Memory B cell (primary cell): ENCODE measurements at regions not wholly inside any gene's neighbourhood (a gene's known extent, or its start where the extent isn't known, plus 50 kb on each side); places are given as distances from the start of the nearest gene placed in this dataset.

Experiments
- ATAC-seq: fragments of 150-1000 bp; cut with Tn5 transposase; 2 replicates; pipeline ENCODE4 v1.10.0; 2021; ENCODE audit warnings: low read depth, mild to moderate bottlenecking, moderate library complexity
- DNase-seq, 2 donors: peaks; one replicate each; pipeline ENCODE4 v3.0.0; 2022; ENCODE audit warnings: low spot score in 2 of 2
- H3K27ac Mint-ChIP-seq: one replicate; pipeline ENCODE4 v1.8.0; 2022; ENCODE audit warnings: mild to moderate bottlenecking, moderate library complexity, mixed read lengths
- H3K27me3 Mint-ChIP-seq: one replicate; pipeline ENCODE4 v1.8.0; 2022; ENCODE audit warnings: mixed read lengths
- H3K36me3 Mint-ChIP-seq: one replicate; pipeline ENCODE4 v1.8.0; 2022; ENCODE audit warnings: mild to moderate bottlenecking, mixed read lengths
- H3K4me1 Mint-ChIP-seq: one replicate; pipeline ENCODE4 v1.8.0; 2022; ENCODE audit warnings: mixed read lengths
- H3K4me3 Mint-ChIP-seq: one replicate; pipeline ENCODE4 v1.8.0; 2022; ENCODE audit warnings: mild to moderate bottlenecking, moderate library complexity, mixed read lengths
- H3K9me3 Mint-ChIP-seq: one replicate; pipeline ENCODE4 v1.8.0; 2022; ENCODE audit warnings: mixed read lengths

DNA sequence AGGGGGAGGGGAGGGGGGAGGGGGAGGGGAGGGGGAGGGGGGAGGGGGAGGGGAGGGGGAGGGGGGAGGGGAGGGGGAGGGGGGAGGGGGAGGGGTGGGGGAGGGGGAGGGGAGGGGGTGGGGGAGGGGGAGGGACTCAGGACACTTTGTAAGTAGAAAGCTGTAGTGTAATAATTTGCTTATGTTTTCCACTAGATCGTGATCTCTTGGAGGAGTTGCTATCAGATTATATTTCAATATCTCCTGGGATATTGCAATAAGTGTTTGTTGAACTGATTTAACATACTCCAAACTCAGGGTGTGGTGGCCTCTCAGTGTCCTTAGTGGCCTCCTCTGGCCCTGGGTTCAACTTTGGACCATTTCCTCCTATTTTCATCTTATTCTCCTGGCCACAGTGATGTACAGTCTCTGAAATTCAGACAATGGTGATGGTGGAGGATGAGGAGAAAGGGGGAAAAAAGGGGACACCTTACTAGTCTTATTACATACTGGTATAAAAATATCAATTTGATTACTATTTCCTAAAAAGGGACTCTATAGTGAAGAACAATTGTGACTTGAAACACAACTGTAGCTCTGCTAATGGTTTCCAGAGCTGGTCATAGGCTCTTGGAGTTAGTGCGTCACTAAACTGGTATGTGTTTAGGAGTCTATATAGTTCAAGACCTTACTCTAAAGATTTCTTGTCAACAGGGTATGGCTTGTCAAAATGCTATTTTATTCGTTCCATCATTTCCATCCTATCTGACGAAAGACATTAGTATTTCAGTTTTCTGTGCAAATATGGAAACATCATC, 89.6 kb downstream of the DDX1 start:
- H3K27me3 Mint-ChIP-seq: peaks cover 1% of the 10 kb centered on the region
- H3K4me1 Mint-ChIP-seq: no peaks in the 10 kb centered on the region
- no peak for ATAC-seq
- peaks cover 3% of the 10 kb centered on the region for H3K9me3 Mint-ChIP-seq
- H3K27ac Mint-ChIP-seq: no peak overlapping the region
- no peak for DNase-seq
- no peaks in the 10 kb centered on the region for H3K36me3 Mint-ChIP-seq
- no peak overlapping the region for H3K4me3 Mint-ChIP-seq

DNA sequence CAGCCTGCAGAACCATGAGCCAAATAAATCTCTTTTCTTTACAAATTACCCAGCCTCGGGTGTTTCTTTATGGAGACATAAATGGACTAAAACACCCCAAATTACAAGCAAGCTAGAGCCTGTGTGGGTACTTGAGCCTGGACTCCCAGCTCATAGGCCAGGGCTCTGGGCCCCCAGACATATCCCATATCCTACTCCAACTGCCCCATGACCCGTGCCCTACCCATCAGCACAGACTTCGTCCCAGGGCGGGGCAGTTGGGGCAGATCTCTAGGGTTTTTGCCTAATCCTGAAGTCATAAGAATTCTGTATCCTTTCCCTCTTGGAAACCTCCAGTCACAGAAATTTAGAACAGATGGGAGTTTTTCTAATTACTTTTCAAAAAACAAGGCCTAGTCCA, 90.7 kb downstream of the DDX1 start:
- Mint-ChIP-seq H3K27me3 (peaks cover 2% of the 10 kb centered on the region), H3K4me1 (no peaks in the 10 kb centered on the region), H3K36me3 (no peaks in the 10 kb centered on the region), H3K27ac (no peak overlapping the region), H3K9me3 (peaks cover 3% of the 10 kb centered on the region), H3K4me3 (no peak overlapping the region)
- DNase-seq (no peak), ATAC-seq (no peak)

DNA sequence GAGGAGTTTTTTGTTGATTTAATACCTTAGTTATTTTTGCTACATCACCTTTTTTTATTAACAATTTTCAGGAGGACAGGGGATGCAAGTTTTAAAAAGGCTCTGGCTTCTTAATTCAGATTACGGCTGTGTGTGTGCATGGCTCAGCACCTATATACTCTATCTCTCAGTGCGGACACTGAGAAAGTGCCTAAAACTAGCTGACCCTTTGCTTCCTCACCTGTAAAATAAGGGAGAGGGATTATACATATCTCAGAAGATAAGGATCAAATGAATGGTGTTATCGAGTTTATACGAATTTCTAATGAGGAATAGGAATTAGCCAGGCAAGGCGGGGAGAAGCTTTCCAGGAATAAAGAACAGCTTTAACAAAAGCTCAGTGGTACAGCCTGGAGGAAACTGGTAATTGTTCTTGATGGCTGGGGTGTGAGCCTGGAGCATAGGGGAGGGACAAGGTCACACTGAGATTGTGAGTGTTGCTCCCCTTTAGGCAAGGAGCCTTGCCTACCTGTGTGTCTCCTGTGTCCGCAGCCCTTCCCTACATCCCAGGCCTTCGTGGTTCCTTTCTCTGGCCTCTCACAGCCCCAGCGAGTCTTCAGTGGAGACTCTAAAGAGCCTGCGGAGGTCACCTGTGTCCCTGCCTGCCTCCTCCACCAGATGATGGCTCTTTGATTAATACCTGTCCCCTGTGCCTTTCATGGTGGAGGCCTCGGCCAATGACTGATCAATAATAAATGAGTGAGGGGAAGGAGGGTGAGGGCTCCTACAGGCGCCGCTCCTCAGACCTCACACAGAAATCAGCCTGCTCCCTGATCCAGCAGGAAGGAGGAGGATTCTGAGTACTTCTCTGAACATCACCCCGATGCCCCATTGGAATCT, 92.7 kb downstream of the DDX1 start:
- no peak overlapping the region for H3K4me3 Mint-ChIP-seq

DNA sequence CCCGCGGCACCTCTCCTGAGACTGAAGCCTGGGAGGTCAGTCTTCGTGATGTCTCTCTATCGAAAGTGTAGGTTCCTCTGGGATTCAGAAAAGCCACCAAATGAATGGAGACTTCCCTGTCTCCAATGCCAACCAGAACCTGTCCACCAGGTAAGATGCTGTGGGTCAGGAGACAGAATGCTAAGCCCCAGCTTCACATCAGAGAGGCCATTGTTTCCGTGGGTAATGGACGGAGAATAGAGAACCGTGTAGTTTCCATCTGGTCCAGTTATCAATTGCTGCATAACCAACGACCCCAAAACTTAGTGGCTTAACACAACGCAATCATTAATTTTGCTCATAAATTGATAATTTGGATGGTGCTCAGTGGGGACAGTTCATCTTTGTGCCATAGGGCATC, 93.5 kb downstream of the DDX1 start:
- DNase-seq (no peak), ATAC-seq (no peak)
- peaks cover 5% of the 10 kb centered on the region for H3K27me3 Mint-ChIP-seq
- no peak overlapping the region for H3K27ac Mint-ChIP-seq
- no peaks in the 10 kb centered on the region for H3K36me3 Mint-ChIP-seq
- H3K9me3 Mint-ChIP-seq: no peaks in the 10 kb centered on the region
- H3K4me3 Mint-ChIP-seq: no peak overlapping the region
- no peaks in the 10 kb centered on the region for H3K4me1 Mint-ChIP-seq

More for the DNA sequence above, 92.7 kb downstream of the DDX1 start:
- H3K27me3 Mint-ChIP-seq: peaks cover 3% of the 10 kb centered on the region
- peaks cover 3% of the 10 kb centered on the region for H3K9me3 Mint-ChIP-seq
- no peaks in the 10 kb centered on the region for H3K36me3 Mint-ChIP-seq
- no peak for DNase-seq
- H3K4me1 Mint-ChIP-seq: no peaks in the 10 kb centered on the region
- H3K27ac Mint-ChIP-seq: no peak overlapping the region
- ATAC-seq: no peak

DNA sequence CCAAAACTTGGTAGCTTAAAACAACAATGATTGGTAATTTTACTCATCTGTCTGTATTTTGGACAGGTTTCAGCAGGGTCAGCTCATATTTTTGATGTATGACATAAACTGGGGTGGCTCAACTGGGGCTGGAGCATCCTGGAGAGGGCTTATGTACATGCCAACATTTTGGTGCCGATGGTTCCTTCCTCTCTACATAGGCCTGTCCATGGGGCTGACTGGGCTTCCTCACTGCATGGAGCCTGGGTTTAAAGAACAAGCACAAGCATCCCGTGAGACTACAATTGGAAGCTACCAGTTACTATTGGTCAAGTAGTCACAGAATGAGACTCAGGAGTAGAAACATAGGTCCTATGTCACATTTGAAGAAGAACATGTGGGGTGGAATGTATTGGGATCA, 95.0 kb downstream of the DDX1 start:
- Mint-ChIP-seq H3K4me1 (no peaks in the 10 kb centered on the region), H3K4me3 (no peak overlapping the region), H3K36me3 (no peaks in the 10 kb centered on the region)

DNA sequence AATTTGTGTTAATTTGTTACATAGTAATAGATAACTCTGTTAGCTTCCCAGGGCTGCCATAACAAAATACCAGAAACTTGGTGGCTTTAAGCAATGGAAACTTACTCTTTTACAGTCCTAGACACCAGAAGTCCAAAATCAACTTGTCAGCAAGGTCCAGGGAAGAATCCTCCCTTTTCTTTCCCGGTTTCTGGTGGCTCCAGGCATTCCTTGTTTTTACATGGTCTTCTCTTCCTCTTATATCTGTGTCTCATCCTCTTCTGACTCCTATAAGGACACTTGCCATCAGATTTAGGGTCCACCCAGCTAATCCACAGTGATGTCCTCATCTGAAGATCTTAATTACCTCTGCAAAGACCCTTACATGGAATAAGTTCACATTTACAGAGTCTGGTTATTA, 95.6 kb downstream of the DDX1 start:
- H3K4me3 Mint-ChIP-seq: no peak overlapping the region
- ATAC-seq (no peak), DNase-seq (no peak)
- no peaks in the 10 kb centered on the region for H3K36me3 Mint-ChIP-seq
- H3K9me3 Mint-ChIP-seq: no peaks in the 10 kb centered on the region
- no peak overlapping the region for H3K27ac Mint-ChIP-seq
- peaks cover 5% of the 10 kb centered on the region for H3K27me3 Mint-ChIP-seq
- H3K4me1 Mint-ChIP-seq: no peaks in the 10 kb centered on the region

More for the DNA sequence above, 95.0 kb downstream of the DDX1 start:
- H3K9me3 Mint-ChIP-seq: no peaks in the 10 kb centered on the region
- peaks cover 5% of the 10 kb centered on the region for H3K27me3 Mint-ChIP-seq
- DNase-seq (no peak), ATAC-seq (no peak)
- H3K27ac Mint-ChIP-seq: no peak overlapping the region

DNA sequence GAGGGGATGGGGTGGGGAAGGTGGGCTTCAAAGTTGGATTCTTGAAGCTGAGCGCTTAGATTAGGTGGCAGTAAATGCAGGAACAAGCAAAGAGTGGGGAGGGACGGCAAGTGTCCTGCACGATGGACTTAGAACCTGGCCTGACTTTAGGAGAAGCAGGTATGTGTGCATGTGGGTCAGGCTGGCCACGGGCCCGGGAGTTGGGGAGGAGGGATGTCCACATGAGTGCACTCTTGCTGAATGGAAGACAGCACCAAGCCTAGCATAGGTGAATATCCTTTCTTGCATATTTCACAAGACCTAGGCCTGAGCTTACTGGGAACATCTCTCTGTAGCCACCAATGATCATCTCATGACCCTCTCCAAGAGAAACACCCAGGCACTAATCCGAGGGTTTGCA, 96.1 kb downstream of the DDX1 start:
- no peaks in the 10 kb centered on the region for H3K4me1 Mint-ChIP-seq
- H3K4me3 Mint-ChIP-seq: no peak overlapping the region
- no peaks in the 10 kb centered on the region for H3K9me3 Mint-ChIP-seq
- no peak for DNase-seq
- peaks cover 5% of the 10 kb centered on the region for H3K27me3 Mint-ChIP-seq
- no peak for ATAC-seq
- no peak overlapping the region for H3K27ac Mint-ChIP-seq
- H3K36me3 Mint-ChIP-seq: no peaks in the 10 kb centered on the region

DNA sequence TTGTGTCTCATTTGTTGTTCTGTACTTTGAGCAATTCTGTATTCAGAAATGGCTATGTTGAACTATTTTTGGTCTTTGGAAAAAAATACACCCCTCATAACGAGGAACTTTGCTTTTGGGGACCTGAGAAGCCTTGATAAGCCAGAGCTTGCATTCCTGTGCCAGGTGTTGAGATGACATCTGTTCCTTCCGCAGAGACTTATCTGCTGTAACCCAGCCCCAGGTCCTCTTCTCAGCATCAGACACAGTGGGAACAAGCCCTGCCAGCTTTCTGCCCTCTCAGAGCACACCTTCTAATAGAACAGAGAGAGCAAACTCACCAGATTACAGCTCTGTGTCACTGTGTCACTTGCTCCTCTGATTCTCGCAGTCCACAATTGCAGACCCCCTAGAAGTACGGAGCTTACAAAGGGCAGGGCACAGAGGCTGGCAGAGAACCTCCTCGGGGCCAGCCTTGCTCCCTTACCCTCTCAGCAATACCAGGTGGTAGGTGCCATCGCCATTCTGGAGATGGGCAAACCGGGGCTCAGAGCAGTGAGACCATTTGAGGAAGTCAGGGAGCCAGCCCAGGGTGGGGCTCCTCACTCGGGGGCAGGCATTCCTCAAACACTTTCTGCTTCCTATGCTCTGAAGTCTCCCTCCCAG, 97.4 kb downstream of the DDX1 start:
- ATAC-seq: no peak
- Mint-ChIP-seq H3K4me1 (no peaks in the 10 kb centered on the region), H3K4me3 (no peak overlapping the region), H3K27me3 (peaks cover 5% of the 10 kb centered on the region), H3K36me3 (no peaks in the 10 kb centered on the region), H3K27ac (no peak overlapping the region), H3K9me3 (no peaks in the 10 kb centered on the region)
- no peak for DNase-seq

DNA sequence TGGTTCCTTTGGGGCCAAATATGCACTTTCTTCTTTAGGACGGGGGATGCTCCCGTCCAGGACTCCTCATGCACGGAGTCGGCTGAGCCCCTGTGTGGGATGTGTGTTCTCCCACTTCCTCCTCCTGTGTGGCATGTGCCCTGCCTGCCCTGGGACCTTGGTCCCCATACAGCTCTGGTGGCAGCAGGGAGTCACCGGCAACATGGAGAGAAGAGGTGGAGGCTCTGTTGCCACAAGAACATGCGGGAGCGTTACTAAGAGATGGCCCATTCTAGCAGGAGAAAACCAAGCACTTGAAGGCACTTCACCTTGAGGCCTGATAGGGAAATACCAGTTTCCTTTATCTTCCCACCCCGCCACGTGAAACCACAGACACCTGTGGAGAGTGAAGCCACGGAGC, 98.0 kb downstream of the DDX1 start:
- ATAC-seq (no peak), DNase-seq (no peak)
- Mint-ChIP-seq H3K4me1 (no peaks in the 10 kb centered on the region), H3K9me3 (no peaks in the 10 kb centered on the region), H3K27me3 (peaks cover 5% of the 10 kb centered on the region), H3K36me3 (no peaks in the 10 kb centered on the region), H3K4me3 (no peak overlapping the region), H3K27ac (no peak overlapping the region)

DNA sequence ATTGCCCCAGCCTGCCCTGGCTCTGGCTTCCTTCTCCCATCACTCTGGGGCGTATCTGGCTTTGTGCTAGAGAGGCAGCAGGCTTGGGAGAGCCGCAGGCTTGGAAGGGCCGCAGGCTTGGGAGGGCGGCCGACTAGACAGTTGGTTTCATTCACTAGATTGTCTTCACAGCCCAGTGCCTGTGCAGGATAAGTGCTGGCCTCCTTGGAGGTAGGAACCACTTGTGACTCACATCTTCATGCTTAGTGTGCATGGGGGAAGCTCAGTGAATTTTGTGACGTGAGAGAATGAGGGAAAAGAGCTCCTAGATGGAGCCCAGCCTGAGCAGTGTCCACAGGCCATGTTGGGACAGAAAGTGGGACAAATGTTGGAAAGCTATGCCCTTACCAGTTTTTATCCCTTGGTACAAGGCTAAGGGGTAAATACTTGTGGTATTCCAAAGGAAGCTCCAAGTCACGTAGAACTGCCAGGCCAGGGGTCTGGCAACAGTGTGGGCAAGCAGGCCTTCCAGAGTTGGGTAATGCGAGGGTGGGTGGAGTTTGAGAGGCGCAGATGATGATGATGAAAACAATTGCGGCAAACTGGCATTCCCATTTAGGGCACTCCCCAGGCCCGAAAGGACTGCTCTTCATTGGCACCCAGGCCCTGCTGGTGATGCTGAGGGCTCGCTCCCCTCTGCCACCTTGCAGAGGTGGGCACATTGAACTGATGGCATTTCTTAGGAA, 100.1 kb downstream of the DDX1 start:
- no peak overlapping the region for H3K4me3 Mint-ChIP-seq
- no peaks in the 10 kb centered on the region for H3K9me3 Mint-ChIP-seq
- no peaks in the 10 kb centered on the region for H3K36me3 Mint-ChIP-seq
- no peaks in the 10 kb centered on the region for H3K4me1 Mint-ChIP-seq
- H3K27me3 Mint-ChIP-seq: peaks cover 5% of the 10 kb centered on the region
- DNase-seq (no peak), ATAC-seq (no peak)
- H3K27ac Mint-ChIP-seq: no peak overlapping the region

DNA sequence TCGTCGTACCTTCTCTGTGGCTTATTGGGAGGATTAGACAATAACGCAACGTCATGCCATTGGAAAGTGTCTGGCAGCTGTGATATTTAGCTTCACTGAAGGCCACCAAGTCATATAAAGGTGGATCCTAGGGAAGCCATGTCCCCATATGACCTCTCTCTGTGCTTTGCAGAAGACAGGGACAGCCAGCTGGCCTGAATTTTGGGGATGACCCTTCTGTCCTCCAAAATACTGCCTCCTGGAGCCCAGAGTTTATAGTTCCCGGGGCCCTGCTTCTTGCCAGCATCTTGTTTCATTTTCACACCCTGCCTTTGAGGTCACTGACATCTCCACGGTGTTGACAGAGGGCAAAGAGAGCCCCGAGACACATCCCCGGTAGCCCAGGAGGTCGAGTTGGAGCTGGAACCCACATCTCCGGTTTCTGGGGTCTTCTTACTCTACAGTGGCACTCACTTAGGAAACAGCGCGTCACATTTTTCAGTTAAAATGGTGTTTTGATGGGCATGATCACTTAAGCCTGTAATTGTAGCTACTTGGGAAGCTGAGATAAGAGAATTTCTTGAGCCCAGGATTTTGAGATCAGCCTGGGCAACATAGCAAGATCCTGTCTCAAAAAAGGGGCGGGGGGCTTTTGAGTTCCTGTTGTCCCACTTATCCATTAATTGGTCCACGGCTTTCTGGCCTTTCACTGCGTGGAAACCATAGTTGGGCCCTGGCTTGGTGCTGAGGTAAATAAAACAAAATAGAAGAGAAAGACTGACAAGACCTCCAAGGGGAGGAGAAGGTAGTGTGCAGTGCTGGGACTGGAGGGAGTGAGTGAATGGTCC, 101.1 kb downstream of the DDX1 start:
- no peak overlapping the region for H3K27ac Mint-ChIP-seq

DNA sequence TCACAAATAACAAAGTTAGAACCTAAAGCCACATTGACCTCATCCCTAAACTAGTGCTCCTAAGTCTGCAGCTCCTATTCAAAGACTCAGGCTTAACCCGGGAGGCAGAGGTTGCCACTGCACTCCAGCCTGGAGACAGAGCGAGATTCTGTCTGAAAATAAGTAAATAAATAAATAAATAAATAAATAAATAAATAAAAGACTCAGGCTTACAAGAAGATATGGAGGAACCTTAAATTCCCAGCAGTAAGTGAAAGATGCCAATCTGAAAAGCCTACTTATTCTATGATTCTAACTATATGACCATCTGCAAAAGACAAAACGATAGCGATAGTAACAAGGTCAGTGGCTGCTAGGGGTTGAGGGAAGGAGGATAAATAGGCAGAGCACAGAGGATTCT, 101.7 kb downstream of the DDX1 start:
- Mint-ChIP-seq H3K9me3 (no peaks in the 10 kb centered on the region), H3K4me3 (no peak overlapping the region), H3K27ac (no peak overlapping the region), H3K4me1 (no peaks in the 10 kb centered on the region), H3K36me3 (no peaks in the 10 kb centered on the region), H3K27me3 (peaks cover 5% of the 10 kb centered on the region)
- DNase-seq (no peak), ATAC-seq (no peak)

More for the DNA sequence above, 101.1 kb downstream of the DDX1 start:
- Mint-ChIP-seq H3K4me3 (no peak overlapping the region), H3K27me3 (peaks cover 3% of the 10 kb centered on the region), H3K36me3 (no peaks in the 10 kb centered on the region), H3K4me1 (no peaks in the 10 kb centered on the region), H3K9me3 (no peaks in the 10 kb centered on the region)
- ATAC-seq (no peak), DNase-seq (no peak)

DNA sequence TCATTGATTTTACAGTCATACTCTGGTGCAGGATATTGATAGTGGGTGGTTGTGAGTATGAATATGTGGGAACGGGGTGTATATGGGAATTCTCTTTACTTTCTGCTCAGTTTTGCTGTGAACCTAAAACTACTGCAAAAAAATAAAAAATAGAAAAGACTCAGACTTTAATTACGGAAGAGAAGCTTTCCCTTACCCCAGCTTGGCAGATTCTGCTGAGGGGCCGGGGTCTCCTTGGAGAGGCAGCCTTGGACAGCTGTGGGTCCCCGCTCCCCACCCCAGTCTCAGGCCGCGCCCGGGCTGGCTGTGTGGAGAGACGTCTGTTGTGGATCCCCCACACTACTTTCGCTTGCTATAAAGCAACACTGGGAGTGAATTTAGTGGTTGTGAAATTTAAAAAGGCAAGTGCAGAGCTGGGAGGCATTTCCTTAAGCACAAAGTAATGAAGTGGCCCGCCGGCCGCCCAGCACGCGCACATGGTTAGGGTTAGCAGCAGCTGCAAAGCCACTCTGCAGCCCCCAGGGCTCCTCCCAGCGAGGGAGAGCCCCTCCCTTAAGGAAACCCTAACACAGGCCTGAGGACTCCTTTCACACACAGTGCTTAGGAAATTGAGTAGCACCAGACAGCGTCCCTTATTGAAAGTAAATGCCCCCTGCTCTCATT, 102.4 kb downstream of the DDX1 start:
- no peak for ATAC-seq
- Mint-ChIP-seq H3K27ac (no peak overlapping the region), H3K9me3 (no peaks in the 10 kb centered on the region)

More for the DNA sequence above, 102.4 kb downstream of the DDX1 start:
- no peaks in the 10 kb centered on the region for H3K4me1 Mint-ChIP-seq
- no peak overlapping the region for H3K4me3 Mint-ChIP-seq
- DNase-seq: no peak
- H3K27me3 Mint-ChIP-seq: peaks cover 6% of the 10 kb centered on the region
- no peaks in the 10 kb centered on the region for H3K36me3 Mint-ChIP-seq
